OCI-LY7 (cell line): ENCODE measurements at regions not wholly inside any gene's neighbourhood (a gene's known extent, or its start where the extent isn't known, plus 50 kb on each side); places are given as distances from the start of the nearest gene placed in this dataset.

ENCODE experiments used
- BruUV-seq: library from RNA; stranded (reverse); fragments of 400-500 nt; replicated peaks from 2 replicates; lab custom pipeline; 2021; lab: Mats Ljungman, UMichigan
- CTCF ChIA-PET: fragments of 300-600 bp; sonication (Branson Sonifier 250); formaldehyde crosslinking; loops from one replicate; lab custom pipeline; 2022; ENCODE audit warnings: antibody characterized with exemption; ENCODE audit not compliant: unreplicated experiment; lab: Charles Lee
- POLR2A ChIA-PET: fragments of 300-600 bp; sonication (Branson Sonifier 250); formaldehyde crosslinking; loops from one replicate; lab custom pipeline; 2022; ENCODE audit warnings: antibody characterized with exemption; lab: Charles Lee
- DNase-seq: peaks from one replicate; pipeline ENCODE4 v3.0.0-alpha.2; 2015; ENCODE audit warnings: low spot score
- H2AFZ ChIP-seq: fragments of 200-600 bp; sonication (generic), shearing (Covaris generic); 2 replicates; pipeline ENCODE4 v1.6.1; 2014; ENCODE audit warnings: mild to moderate bottlenecking, antibody characterized with exemption, low read length, moderate library complexity
- H3K27ac ChIP-seq: fragments of 200-600 bp; sonication (generic); 2 replicates; pipeline ENCODE4 v1.5.1; 2014; ENCODE audit warnings: mixed run types, low read depth, mild to moderate bottlenecking, moderate library complexity, low read length, inconsistent platforms; ENCODE audit not compliant: poor library complexity, severe bottlenecking
- H3K36me3 ChIP-seq: fragments of 200-600 bp; sonication (generic); 2 replicates; pipeline ENCODE4 v1.6.1; 2014; ENCODE audit warnings: mild to moderate bottlenecking, antibody characterized with exemption, low read length, moderate library complexity, mixed read lengths; ENCODE audit not compliant: insufficient read depth
- H3K4me1 ChIP-seq: fragments of 200-600 bp; sonication (generic); 2 replicates; pipeline ENCODE4 v1.5.1; 2014; ENCODE audit warnings: mild to moderate bottlenecking, low read length; ENCODE audit not compliant: insufficient read depth, poor library complexity, severe bottlenecking
- H3K4me2 ChIP-seq: fragments of 200-600 bp; sonication (generic); 2 replicates; pipeline ENCODE4 v1.6.1; 2014; ENCODE audit warnings: mild to moderate bottlenecking, low read length
- H3K4me3 ChIP-seq: fragments of 200-600 bp; sonication (generic); 2 replicates; pipeline ENCODE4 v1.5.1; 2014; ENCODE audit warnings: mild to moderate bottlenecking, low read depth, low read length; ENCODE audit not compliant: poor library complexity, severe bottlenecking
- H3K79me2 ChIP-seq: fragments of 200-600 bp; sonication (generic); 2 replicates; pipeline ENCODE4 v1.6.1; 2016; ENCODE audit warnings: low read depth, mild to moderate bottlenecking, low read length, moderate library complexity, mixed read lengths; ENCODE audit not compliant: insufficient read depth
- H3K9me2 ChIP-seq: fragments of 200-600 bp; sonication (generic); 2 replicates; pipeline ENCODE4 v1.6.1; 2016; ENCODE audit warnings: mild to moderate bottlenecking, low read length, mixed read lengths; ENCODE audit not compliant: insufficient read depth
- H3K9me3 ChIP-seq: fragments of 200-600 bp; sonication (generic); 2 replicates; pipeline ENCODE4 v1.6.1; 2014; ENCODE audit warnings: mild to moderate bottlenecking, mixed run types, low read length, mixed read lengths
- H4K20me1 ChIP-seq: fragments of 200-600 bp; sonication (generic); 2 replicates; pipeline ENCODE4 v1.6.1; 2014; ENCODE audit warnings: mild to moderate bottlenecking, antibody characterized with exemption, low read length, moderate library complexity, mixed read lengths; ENCODE audit not compliant: insufficient read depth
- CTCF ChIP-seq: fragments of 200-600 bp; sonication (generic); conservative IDR thresholded peaks from 2 replicates; pipeline ENCODE4 v1.5.1; 2014; ENCODE audit warnings: mild to moderate bottlenecking, antibody characterized with exemption, low read length, moderate library complexity, mixed read lengths
- EZH2phosphoT487 ChIP-seq: fragments of 200-600 bp; sonication (generic); IDR thresholded peaks from 2 replicates; pipeline ENCODE4 v1.6.1; 2018; ENCODE audit warnings: low read depth, borderline replicate concordance, mild to moderate bottlenecking, mixed run types, antibody characterized with exemption, low read length, moderate library complexity, mixed read lengths
- intact Hi-C: fragments of 100-400 bp; cut with micrococcal nuclease; formaldehyde crosslinking; loops from one replicate; pipeline ENCODE4 v1.10.0; 2022; ENCODE audit not compliant: unreplicated experiment

GRCh38 chr9:38235244-38235643 lies 157.3 kb upstream of the ALDH1B1 start:
- Histone ChIP-seq H3K4me2 (no peak overlapping the region), H3K9me2 (no peaks in the 10 kb centered on the region), H3K36me3 (no peaks in the 10 kb centered on the region), H3K4me3 (no peak overlapping the region), H3K9me3 (no peaks in the 10 kb centered on the region), H2AFZ (no peak overlapping the region), H3K4me1 (no peaks in the 10 kb centered on the region), H4K20me1 (no peaks in the 10 kb centered on the region), H3K27ac (no peak overlapping the region), H3K79me2 (no peaks in the 10 kb centered on the region)
- ChIA-PET CTCF (no interaction called here), POLR2A (no interaction called here)
- no peak for TF ChIP-seq CTCF
- TF ChIP-seq EZH2phosphoT487: no peak
- DNase-seq: no peak
- intact Hi-C loops: no loop called here
- no TSS peak for BruUV-seq

DNA sequence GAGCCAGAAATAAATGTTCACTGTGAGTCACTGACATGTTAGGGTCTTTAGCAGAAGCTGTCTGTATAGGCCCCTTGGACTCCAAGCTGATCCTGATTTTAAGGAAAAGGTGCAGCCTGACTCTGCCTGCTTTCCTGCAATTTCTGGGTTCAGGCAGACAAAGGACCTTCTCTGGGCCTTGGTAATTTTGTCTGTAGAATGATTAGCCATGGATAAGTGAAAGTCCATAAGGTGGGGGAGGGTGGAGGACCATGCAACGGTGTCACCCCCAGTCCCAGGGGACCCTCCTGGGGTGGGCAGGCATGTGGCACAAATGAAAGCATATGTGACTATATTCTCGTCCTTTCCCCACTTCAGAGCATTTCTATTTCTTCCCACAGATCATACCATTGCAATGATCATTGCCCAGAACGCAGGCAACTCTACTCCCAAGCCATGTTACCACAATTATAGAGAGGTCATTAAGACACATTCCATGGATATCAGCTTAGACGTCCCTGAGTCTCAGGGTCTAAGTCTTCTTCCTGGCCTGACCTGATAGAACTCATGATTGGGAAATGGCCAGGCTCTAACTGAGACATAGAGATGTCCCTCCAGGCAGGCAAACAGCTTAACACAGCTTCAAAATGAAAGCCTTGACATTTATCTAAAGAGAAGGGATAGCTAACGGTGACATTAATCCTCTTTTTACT lies 157.9 kb upstream of the ALDH1B1 start:
- Histone ChIP-seq H3K79me2 (no peaks in the 10 kb centered on the region), H3K4me1 (peaks cover 2% of the 10 kb centered on the region), H3K36me3 (no peaks in the 10 kb centered on the region), H3K9me2 (no peaks in the 10 kb centered on the region), H4K20me1 (no peaks in the 10 kb centered on the region), H3K27ac (no peak overlapping the region), H2AFZ (no peak overlapping the region), H3K9me3 (no peaks in the 10 kb centered on the region), H3K4me2 (no peak overlapping the region), H3K4me3 (no peak overlapping the region)
- no peak for TF ChIP-seq CTCF
- no peak for TF ChIP-seq EZH2phosphoT487
- intact Hi-C loops: no loop called here
- DNase-seq: no peak
- ChIA-PET CTCF (no interaction called here), POLR2A (no interaction called here)
- BruUV-seq: no TSS peak

- H3K4me2 ChIP-seq: no peak overlapping the region
- no peak overlapping the region for H3K27ac ChIP-seq
- BruUV-seq: no TSS peak
- H3K4me3 ChIP-seq: no peak overlapping the region
- intact Hi-C loops: no loop called here
- no peaks in the 10 kb centered on the region for H3K79me2 ChIP-seq
- no peaks in the 10 kb centered on the region for H3K36me3 ChIP-seq
- DNase-seq: no peak
- H2AFZ ChIP-seq: no peak overlapping the region
- ChIA-PET POLR2A (no interaction called here), CTCF (no interaction called here)
- TF ChIP-seq CTCF (no peak), EZH2phosphoT487 (no peak)
- H3K9me2 ChIP-seq: no peaks in the 10 kb centered on the region
- peaks cover 10% of the 10 kb centered on the region for H3K4me1 ChIP-seq
- H4K20me1 ChIP-seq: no peaks in the 10 kb centered on the region
- H3K9me3 ChIP-seq: no peaks in the 10 kb centered on the region
Measured at GRCh38 chr9:38233796-38234355, 158.6 kb upstream of the ALDH1B1 start.
